HepG2 (cell line): ENCODE measurements at regions not wholly inside any gene's neighbourhood (a gene's known extent, or its start where the extent isn't known, plus 50 kb on each side); places are given as distances from the start of the nearest gene placed in this dataset.
A peak's percentile ranks its signal among the peaks of the same experiment; 100 is the strongest.

ENCODE experiments used
- ATAC-seq: fragments of 200-7000 bp; cut with Tn5 transposase; 3 replicates; pipeline ENCODE4 v1.9.1; 2020; ENCODE audit warnings: mild to moderate bottlenecking, moderate library complexity
- BruUV-seq: library from RNA; stranded (reverse); fragments of 400-500 nt; replicated peaks from 2 replicates; lab custom pipeline; 2021; lab: Mats Ljungman, UMichigan
- CTCF ChIA-PET: fragments of 300-600 bp; formaldehyde crosslinking; extraction: SDS; loops from one replicate; lab custom pipeline; 2021; ENCODE audit warnings: low total read pairs, inconsistent platforms, low intra/inter-chr PET ratio; lab: Yijun Ruan, JAX
- POLR2A ChIA-PET: fragments of 350-600 bp; sonication (Branson Sonifier 250); formaldehyde crosslinking; loops from one replicate; lab custom pipeline; 2020; ENCODE audit warnings: antibody characterized with exemption, inconsistent platforms; lab: Yijun Ruan, JAX
- DNase-seq: peaks from one replicate; pipeline ENCODE4 v3.0.0-alpha.2; 2015; ENCODE audit warnings: low spot score
- FAIRE-seq: peaks from 3 replicates; lab custom pipeline; 2011; peaks lifted over from hg19 to GRCh38; lab: Jason Lieb, UNC
- H2AFZ ChIP-seq: one replicate; pipeline ENCODE4 v1.6.1; 2011; ENCODE audit warnings: low read length, inconsistent platforms
- H3K27ac ChIP-seq: fragments of 300-600 bp; 3 replicates; pipeline ENCODE4 v1.8.0; 2011; ENCODE audit warnings: mixed run types, mild to moderate bottlenecking, mixed read lengths, low read length, inconsistent platforms; ENCODE audit not compliant: insufficient read depth; ENCODE audit errors: extremely low read length
- H3K27me3 ChIP-seq, 2 experiments: fragments of 200-600 bp in 1 of 2; 2 replicates in 1 of 2; 3 replicates in 1 of 2; pipeline versions ENCODE4 v1.6.0 to v1.8.0; 2011; ENCODE audit warnings: low read length in 2 of 2, mild to moderate bottlenecking in 2 of 2, moderate library complexity in 2 of 2, inconsistent platforms in 1 of 2; ENCODE audit not compliant: insufficient read depth in 2 of 2, control insufficient read depth in 1 of 2
- H3K36me3 ChIP-seq, 2 experiments: fragments of 200-600 bp in 1 of 2; replicated peaks in 1 of 2; 2 replicates in 1 of 2; 3 replicates in 1 of 2; pipeline versions ENCODE4 v1.5.1 to v1.8.0; 2011; ENCODE audit warnings: low read length in 2 of 2, inconsistent platforms in 1 of 2; ENCODE audit not compliant: insufficient read depth in 2 of 2, control insufficient read depth in 1 of 2
- H3K4me1 ChIP-seq: 2 replicates; pipeline ENCODE4 v1.5.1; 2012; ENCODE audit warnings: low read length, inconsistent platforms; ENCODE audit not compliant: insufficient read depth
- H3K4me2 ChIP-seq: 2 replicates; pipeline ENCODE4 v1.6.0; 2011; ENCODE audit warnings: low read depth, low read length, inconsistent platforms
- H3K4me3 ChIP-seq, 3 experiments: fragments of 200-600 bp in 1 of 3; sonication (generic), shearing (Covaris generic) in 1 of 3; replicated peaks in 1 of 3; 2 replicates each; pipeline ENCODE4 v1.5.1; 2011 to 2016; ENCODE audit warnings: low read length in 3 of 3, inconsistent platforms in 2 of 3, low read depth in 2 of 3, mild to moderate bottlenecking in 2 of 3, control low read depth in 1 of 3, mixed read lengths in 1 of 3; ENCODE audit not compliant: insufficient read depth in 1 of 3
- H3K79me2 ChIP-seq: one replicate; pipeline ENCODE4 v1.6.1; 2011; ENCODE audit warnings: low read length, inconsistent platforms; ENCODE audit not compliant: insufficient read depth
- H3K9ac ChIP-seq: 2 replicates; pipeline ENCODE4 v1.6.0; 2011; ENCODE audit warnings: mild to moderate bottlenecking, low read depth, low read length, inconsistent platforms; ENCODE audit not compliant: insufficient read depth
- H3K9me3 ChIP-seq: 2 replicates; pipeline ENCODE4 v1.5.1; 2012; ENCODE audit warnings: mild to moderate bottlenecking, low read length
- H4K20me1 ChIP-seq: 2 replicates; pipeline ENCODE4 v1.6.0; 2011; ENCODE audit warnings: inconsistent platforms, mild to moderate bottlenecking, low read length, moderate library complexity; ENCODE audit not compliant: insufficient read depth
- ARHGAP35 ChIP-seq: sonication (generic); formaldehyde crosslinking; IDR thresholded peaks from 2 replicates; pipeline ENCODE4 v1.9.0; 2022; ENCODE audit warnings: mild to moderate bottlenecking, inconsistent platforms, moderate library complexity, missing genetic modification reagents, borderline replicate concordance
- CBFB ChIP-seq: sonication (generic); formaldehyde crosslinking; IDR thresholded peaks from 2 replicates; pipeline ENCODE4 v1.4.0; 2020; ENCODE audit warnings: missing genetic modification reagents
- DR1 ChIP-seq: sonication (generic); formaldehyde crosslinking; IDR thresholded peaks from 2 replicates; pipeline ENCODE4 v1.8.0; 2021; ENCODE audit warnings: mild to moderate bottlenecking, missing genetic modification reagents, inconsistent platforms
- FOSL2 ChIP-seq: sonication (generic); formaldehyde crosslinking; IDR thresholded peaks from 2 replicates; pipeline ENCODE4 v1.4.0; 2020; ENCODE audit warnings: missing genetic modification reagents
- GFI1 ChIP-seq: sonication (generic); formaldehyde crosslinking; IDR thresholded peaks from 2 replicates; pipeline ENCODE4 v1.5.0; 2020; ENCODE audit warnings: missing genetic modification reagents, mild to moderate bottlenecking, borderline replicate concordance
- MAFG ChIP-seq: sonication (generic); formaldehyde crosslinking; IDR thresholded peaks from 2 replicates; pipeline ENCODE4 v1.5.1; 2020; ENCODE audit warnings: mild to moderate bottlenecking, missing genetic modification reagents
- MAFK ChIP-seq, 2 experiments: IDR thresholded peaks in 1 of 2; conservative IDR thresholded peaks in 1 of 2; 2 replicates each; pipeline ENCODE4 v1.6.1; 2011; ENCODE audit warnings: improper control_type of control experiment in 2 of 2, low read length in 2 of 2
- MTA1 ChIP-seq: sonication (generic); formaldehyde crosslinking; IDR thresholded peaks from 2 replicates; pipeline ENCODE4 v1.4.0; 2020; ENCODE audit warnings: missing genetic modification reagents, mild to moderate bottlenecking, borderline replicate concordance
- NFE2 ChIP-seq: sonication (generic); formaldehyde crosslinking; IDR thresholded peaks from 2 replicates; pipeline ENCODE4 v1.4.0; 2020; ENCODE audit warnings: missing genetic modification reagents
- NFE2L2 ChIP-seq: fragments of 150-350 bp; IDR thresholded peaks from 2 replicates; pipeline ENCODE4 v1.6.1; 2014; ENCODE audit warnings: low read length
- NFYB ChIP-seq: sonication (generic); formaldehyde crosslinking; IDR thresholded peaks from 2 replicates; pipeline ENCODE4 v1.4.0; 2020; ENCODE audit warnings: missing genetic modification reagents
- PHB2 ChIP-seq: fragments of 450-650 bp; IDR thresholded peaks from 2 replicates; pipeline ENCODE4 v1.6.1; 2018; ENCODE audit not compliant: partially characterized antibody
- RFXAP ChIP-seq: sonication (generic); formaldehyde crosslinking; IDR thresholded peaks from 2 replicates; pipeline ENCODE4 v1.4.0; 2020; ENCODE audit warnings: missing genetic modification reagents, borderline replicate concordance
- SMARCE1 ChIP-seq: fragments of 450-650 bp; IDR thresholded peaks from 2 replicates; pipeline ENCODE4 v1.6.1; 2017; ENCODE audit warnings: borderline replicate concordance
- TMF1 ChIP-seq: sonication (generic); formaldehyde crosslinking; IDR thresholded peaks from 2 replicates; pipeline ENCODE4 v1.8.1; 2022; ENCODE audit warnings: low read depth, missing genetic modification reagents
- ZNF235 ChIP-seq: sonication (generic); formaldehyde crosslinking; IDR thresholded peaks from 2 replicates; pipeline ENCODE4 v1.8.1; 2023; ENCODE audit warnings: mild to moderate bottlenecking, missing genetic modification reagents, borderline replicate concordance
- ZNF629 ChIP-seq: sonication (generic); formaldehyde crosslinking; conservative IDR thresholded peaks from 2 replicates; pipeline ENCODE4 v1.5.0; 2020; ENCODE audit warnings: missing genetic modification reagents
- ZNF652 ChIP-seq: IDR thresholded peaks from 2 replicates; pipeline ENCODE4 v1.6.1; 2016; ENCODE audit warnings: low read depth, borderline replicate concordance
- ZNF782 ChIP-seq: sonication (generic); formaldehyde crosslinking; IDR thresholded peaks from 2 replicates; pipeline ENCODE4 v1.4.0; 2020; ENCODE audit warnings: missing genetic modification reagents, mild to moderate bottlenecking, borderline replicate concordance
- WGBS: methylation state at CpG from one replicate; pipeline ENCODE4 v1.1.6; 2017; ENCODE audit warnings: low lambda C conversion rate; 5-methylcytosine and 5-hydroxymethylcytosine counted together
- in situ Hi-C: cut with HindIII; loops from 2 replicates; pipeline ENCODE4 v1.10.0; 2017; ENCODE audit warnings: low pct_unique_long_range_greater_than_20kb; ENCODE audit not compliant: extremely low pct_ligation_motif_present
- intact Hi-C: fragments of 100-400 bp; cut with micrococcal nuclease; formaldehyde crosslinking; loops from one replicate; pipeline ENCODE4 v1.10.0; 2022; ENCODE audit not compliant: unreplicated experiment
- TF ChIP-seq, protein P1 (sequence below): sonication (generic); formaldehyde crosslinking; IDR thresholded peaks from 2 replicates; pipeline ENCODE4 v1.4.0; 2020; ENCODE audit warnings: missing genetic modification reagents; ENCODE audit errors: not compliant biosample characterization

DNA sequence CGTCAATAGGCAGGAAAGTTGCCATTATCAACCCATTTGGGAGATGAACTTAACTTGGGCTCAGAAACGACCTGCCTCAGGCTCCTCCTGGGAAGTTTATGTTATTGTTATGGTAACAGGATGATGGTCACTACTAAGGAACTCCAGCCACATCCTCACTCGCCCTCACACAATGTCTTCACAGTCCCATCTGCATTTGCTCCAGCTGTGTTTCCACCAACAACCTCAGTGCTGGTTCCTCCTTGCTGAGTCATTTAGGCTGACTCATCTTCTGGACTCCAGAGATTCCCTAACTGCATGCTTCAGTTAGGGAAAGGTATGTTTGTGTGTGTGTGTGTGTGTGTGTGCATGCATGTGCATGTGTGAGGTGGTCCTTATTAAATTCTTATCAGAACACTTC is 293.4 kb upstream of the BOD1L1 start:
- H3K27me3 ChIP-seq: no peaks in the 10 kb centered on the region
- no peak overlapping the region for H3K4me3 ChIP-seq
- peaks cover 11% of the 10 kb centered on the region; the same call in 1 of the 2 replicates for H3K9me3 ChIP-seq
- H3K4me2 ChIP-seq: no peak overlapping the region
- DNase-seq (peak; percentile 16), ATAC-seq (peak; percentile 47; the same call in 2 of the 3 replicates), FAIRE-seq (no peak)
- H3K4me1 ChIP-seq: no peaks in the 10 kb centered on the region
- no peaks in the 10 kb centered on the region for H3K79me2 ChIP-seq
- no peak overlapping the region for H3K27ac ChIP-seq
- BruUV-seq: no TSS peak
- TF ChIP-seq NFYB (CRISPR knock-in tag): no peak
- TF ChIP-seq CBFB (CRISPR knock-in tag): no peak
- TF ChIP-seq PHB2: no peak
- TF ChIP-seq NFE2L2: peak; percentile 72; the same call in 1 of the 2 replicates
- no peak for TF ChIP-seq DR1
- no peak for TF ChIP-seq TMF1
- TF ChIP-seq, protein P1, sequence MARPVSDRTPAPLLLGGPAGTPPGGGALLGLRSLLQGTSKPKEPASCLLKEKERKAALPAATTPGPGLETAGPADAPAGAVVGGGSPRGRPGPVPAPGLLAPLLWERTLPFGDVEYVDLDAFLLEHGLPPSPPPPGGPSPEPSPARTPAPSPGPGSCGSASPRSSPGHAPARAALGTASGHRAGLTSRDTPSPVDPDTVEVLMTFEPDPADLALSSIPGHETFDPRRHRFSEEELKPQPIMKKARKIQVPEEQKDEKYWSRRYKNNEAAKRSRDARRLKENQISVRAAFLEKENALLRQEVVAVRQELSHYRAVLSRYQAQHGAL (CRISPR knock-in tag): no peak
- no peak for TF ChIP-seq SMARCE1
- TF ChIP-seq NFE2: peak; percentile 82; the same call in 1 of the 2 replicates
- peak; percentile 38 to 74; a peak in 3 of 4 replicates for TF ChIP-seq MAFK (conservative IDR thresholded peaks at IDR 0.05 in 1 of 2, IDR thresholded peaks at IDR 0.05 in 1 of 2; ENCODE audit: low read length in 2 of 2)
- no peak for TF ChIP-seq RFXAP (CRISPR knock-in tag)
- no peak for TF ChIP-seq ARHGAP35 (CRISPR knock-in tag)
- no peak for TF ChIP-seq ZNF652 (CRISPR knock-in tag)
- no peak for TF ChIP-seq MTA1 (CRISPR knock-in tag)
- TF ChIP-seq FOSL2 (CRISPR knock-in tag): peak; percentile 90
- 0 out of 2 replicates have a peak, but pooled peaks have one; percentile 34 for TF ChIP-seq MAFG (CRISPR knock-in tag)
- TF ChIP-seq ZNF782 (CRISPR knock-in tag): no peak
- TF ChIP-seq GFI1: no peak
- TF ChIP-seq ZNF235 (CRISPR knock-in tag): no peak
- no peak for TF ChIP-seq ZNF629 (CRISPR knock-in tag)
- POLR2A ChIA-PET: no interaction called here
- H3K36me3 ChIP-seq: no peaks in the 10 kb centered on the region
- no peak overlapping the region for H2AFZ ChIP-seq
- intact Hi-C loops (no loop called here), in situ Hi-C loops (no loop called here)
- WGBS: 29% methylated on average over 3 of the region's 3 CpGs
- CTCF ChIA-PET: no interaction called here
- no peaks in the 10 kb centered on the region for H4K20me1 ChIP-seq
- no peak overlapping the region for H3K9ac ChIP-seq
